A549 (cell line): ENCODE measurements at regions not wholly inside any gene's neighbourhood (a gene's known extent, or its start where the extent isn't known, plus 50 kb on each side); places are given as distances from the start of the nearest gene placed in this dataset.

Experiments used
- ATAC-seq, 2 experiments: fragments of 200-7000 bp in 1 of 2; fragments of >200 bp in 1 of 2; cut with Nextera tagmentation in 1 of 2; cut with Tn5 transposase in 1 of 2; 3 replicates each; pipeline versions ENCODE4 v1.8.0 to v1.9.1; 2018 to 2020; ENCODE audit warnings: mild to moderate bottlenecking in 1 of 2, moderate library complexity in 1 of 2
- CTCF ChIA-PET: fragments of 300-600 bp; sonication (Branson Sonifier 250); formaldehyde crosslinking; extraction: SDS; loops from one replicate; lab custom pipeline; 2021; ENCODE audit warnings: antibody characterized with exemption, inconsistent platforms; lab: Yijun Ruan, JAX
- POLR2A ChIA-PET: fragments of 350-600 bp; formaldehyde crosslinking; extraction: SDS; loops from one replicate; lab custom pipeline; 2021; ENCODE audit warnings: antibody characterized with exemption, inconsistent platforms; lab: Yijun Ruan, JAX
- DNase-seq, 2 experiments: peaks; one replicate each; pipeline versions ENCODE4 v3.0.0 to v3.0.0-alpha.2; 2011 to 2016; ENCODE audit warnings: low read depth in 1 of 2, low spot score in 1 of 2
- FAIRE-seq: peaks from 2 replicates; lab custom pipeline; 2011; peaks lifted over from hg19 to GRCh38; lab: Jason Lieb, UNC
- H3K27ac ChIP-seq, 2 experiments: fragments of >200 bp; sonication (Bioruptor Twin); formaldehyde crosslinking; 3 replicates each; pipeline ENCODE4 v1.5.1; 2016 to 2017
- H3K4me1 ChIP-seq: fragments of >200 bp; sonication (Bioruptor Twin); formaldehyde crosslinking; 3 replicates; pipeline ENCODE4 v1.6.1; 2016
- H3K4me2 ChIP-seq: fragments of >200 bp; sonication (Bioruptor Twin); formaldehyde crosslinking; 3 replicates; pipeline ENCODE4 v1.6.1; 2016
- H3K4me3 ChIP-seq: fragments of >200 bp; sonication (Bioruptor Twin); formaldehyde crosslinking; 3 replicates; pipeline ENCODE4 v1.5.1; 2016
- H3K9me3 ChIP-seq: fragments of >200 bp; sonication (Bioruptor Twin); formaldehyde crosslinking; 3 replicates; pipeline ENCODE4 v1.6.1; 2016
- CBX2 ChIP-seq: fragments of 200-600 bp; sonication (generic); IDR thresholded peaks from 2 replicates; pipeline ENCODE4 v1.6.1; 2016; ENCODE audit warnings: low read depth, mild to moderate bottlenecking, borderline replicate concordance
- CBX8 ChIP-seq: fragments of 200-600 bp; sonication (generic); IDR thresholded peaks from 2 replicates; pipeline ENCODE4 v1.6.1; 2016
- CEBPB ChIP-seq, 2 experiments: fragments of >200 bp in 1 of 2; sonication (Bioruptor Twin) in 1 of 2; formaldehyde crosslinking in 1 of 2; IDR thresholded peaks; 2 replicates each; pipeline ENCODE4 v1.6.1; 2012 to 2016
- CHD2 ChIP-seq: fragments of 150-350 bp; IDR thresholded peaks from 2 replicates; pipeline ENCODE4 v1.6.1; 2014; ENCODE audit warnings: low read length; ENCODE audit not compliant: partially characterized antibody
- CHD4 ChIP-seq: fragments of 200-600 bp; sonication (generic); IDR thresholded peaks from 2 replicates; pipeline ENCODE4 v1.6.1; 2016; ENCODE audit warnings: antibody characterized with exemption, mild to moderate bottlenecking, borderline replicate concordance
- E2F6 ChIP-seq: IDR thresholded peaks from 2 replicates; pipeline ENCODE4 v1.6.1; 2012; ENCODE audit warnings: low read depth, borderline replicate concordance
- FOXS1 ChIP-seq: fragments of 250-450 bp; sonication (Bioruptor Pico); IDR thresholded peaks from 2 replicates; pipeline ENCODE4 v1.5.0; 2020; ENCODE audit warnings: mild to moderate bottlenecking, moderate library complexity
- GATA3 ChIP-seq: IDR thresholded peaks from 2 replicates; pipeline ENCODE4 v1.6.1; 2012; ENCODE audit warnings: borderline replicate concordance
- HES2 ChIP-seq: fragments of >200 bp; sonication (Bioruptor Twin); formaldehyde crosslinking; IDR thresholded peaks from 2 replicates; pipeline ENCODE4 v1.6.1; 2016
- HOXA7 ChIP-seq: fragments of 250-450 bp; sonication (Bioruptor Pico); IDR thresholded peaks from 2 replicates; pipeline ENCODE4 v1.5.0; 2020; ENCODE audit warnings: mild to moderate bottlenecking, moderate library complexity
- HOXB13 ChIP-seq: fragments of 250-450 bp; sonication (Bioruptor Pico); IDR thresholded peaks from 2 replicates; pipeline ENCODE4 v1.5.0; 2020; ENCODE audit warnings: low read depth, mild to moderate bottlenecking, moderate library complexity
- JUN ChIP-seq, 2 experiments: fragments of >200 bp; sonication (Bioruptor Twin); formaldehyde crosslinking; IDR thresholded peaks; 2 replicates in 1 of 2; 3 replicates in 1 of 2; pipeline ENCODE4 v1.6.1; 2016 to 2017
- MYC ChIP-seq: IDR thresholded peaks from 2 replicates; pipeline ENCODE4 v1.6.1; 2012; ENCODE audit warnings: mild to moderate bottlenecking, inconsistent platforms, low read length, improper control_type of control experiment, borderline replicate concordance
- POLR2A ChIP-seq: IDR thresholded peaks from 2 replicates; pipeline ENCODE4 v1.6.1; 2012; ENCODE audit warnings: mild to moderate bottlenecking, low read length
- POLR2AphosphoS2 ChIP-seq: conservative IDR thresholded peaks from 2 replicates; pipeline ENCODE4 v1.6.1; 2012; ENCODE audit warnings: low read length, improper control_type of control experiment, inconsistent platforms
- RCOR1 ChIP-seq: fragments of 150-350 bp; IDR thresholded peaks from 2 replicates; pipeline ENCODE4 v1.6.1; 2014; ENCODE audit warnings: antibody characterized with exemption, low read length, low read depth
- TFCP2L1 ChIP-seq: fragments of 250-450 bp; sonication (Bioruptor Pico); IDR thresholded peaks from 2 replicates; pipeline ENCODE4 v1.5.0; 2021; ENCODE audit warnings: mild to moderate bottlenecking
- TP53 ChIP-seq: fragments of 250-450 bp; sonication (Bioruptor Pico); IDR thresholded peaks from 2 replicates; pipeline ENCODE4 v1.5.0; 2021; ENCODE audit warnings: mild to moderate bottlenecking, moderate library complexity
- ZFP36 ChIP-seq: fragments of 450-650 bp; IDR thresholded peaks from 2 replicates; pipeline ENCODE4 v1.6.1; 2014; ENCODE audit warnings: borderline replicate concordance; ENCODE audit not compliant: partially characterized antibody
- ZNF302 ChIP-seq: fragments of 250-450 bp; sonication (Bioruptor Pico); IDR thresholded peaks from 2 replicates; pipeline ENCODE4 v1.9.0; 2021; ENCODE audit warnings: inconsistent platforms, mild to moderate bottlenecking, moderate library complexity
- ZSCAN20 ChIP-seq: fragments of 250-450 bp; sonication (Bioruptor Pico); IDR thresholded peaks from 2 replicates; pipeline ENCODE4 v1.8.0; 2022; ENCODE audit warnings: mild to moderate bottlenecking, moderate library complexity
- WGBS: methylation state at CpG from one replicate; pipeline ENCODE4 v1.1.6; 2017; ENCODE audit errors: missing lambda C conversion rate; 5-methylcytosine and 5-hydroxymethylcytosine counted together
- TF ChIP-seq, protein P1 (sequence below): fragments of 200-600 bp; sonication (generic); IDR thresholded peaks from 2 replicates; pipeline ENCODE4 v1.6.1; 2016; ENCODE audit warnings: antibody characterized with exemption, mild to moderate bottlenecking, moderate library complexity
- TF ChIP-seq, protein P2 (sequence below): fragments of >200 bp; sonication (Bioruptor Twin); formaldehyde crosslinking; IDR thresholded peaks from 3 replicates; pipeline ENCODE4 v1.5.1; 2016

GRCh38 chr6:49070411-49070810 lies 392.6 kb downstream of the MMUT start:
- DNase-seq: no peak
- H3K4me3 ChIP-seq: no peak overlapping the region
- POLR2A ChIA-PET: no interaction called here
- H3K4me1 ChIP-seq: no peaks in the 10 kb centered on the region
- 66% methylated on average over 2 of the region's 2 CpGs for WGBS
- H3K9me3 ChIP-seq: no peaks in the 10 kb centered on the region
- TF ChIP-seq HOXA7 (CRISPR knock-in tag) (no peak), CEBPB (IDR thresholded peaks at IDR 0.05) (no peak), CBX8 (no peak), ZNF302 (CRISPR knock-in tag) (no peak), CHD4 (no peak), FOXS1 (no peak), TP53 (CRISPR knock-in tag) (no peak), POLR2A (no peak), POLR2AphosphoS2 (no peak), CBX2 (no peak), TFCP2L1 (CRISPR knock-in tag) (no peak), ZFP36 (no peak), MYC (no peak), E2F6 (no peak), CHD2 (no peak), RCOR1 (no peak), HOXB13 (no peak), HES2 (no peak)
- TF ChIP-seq, protein P1, sequence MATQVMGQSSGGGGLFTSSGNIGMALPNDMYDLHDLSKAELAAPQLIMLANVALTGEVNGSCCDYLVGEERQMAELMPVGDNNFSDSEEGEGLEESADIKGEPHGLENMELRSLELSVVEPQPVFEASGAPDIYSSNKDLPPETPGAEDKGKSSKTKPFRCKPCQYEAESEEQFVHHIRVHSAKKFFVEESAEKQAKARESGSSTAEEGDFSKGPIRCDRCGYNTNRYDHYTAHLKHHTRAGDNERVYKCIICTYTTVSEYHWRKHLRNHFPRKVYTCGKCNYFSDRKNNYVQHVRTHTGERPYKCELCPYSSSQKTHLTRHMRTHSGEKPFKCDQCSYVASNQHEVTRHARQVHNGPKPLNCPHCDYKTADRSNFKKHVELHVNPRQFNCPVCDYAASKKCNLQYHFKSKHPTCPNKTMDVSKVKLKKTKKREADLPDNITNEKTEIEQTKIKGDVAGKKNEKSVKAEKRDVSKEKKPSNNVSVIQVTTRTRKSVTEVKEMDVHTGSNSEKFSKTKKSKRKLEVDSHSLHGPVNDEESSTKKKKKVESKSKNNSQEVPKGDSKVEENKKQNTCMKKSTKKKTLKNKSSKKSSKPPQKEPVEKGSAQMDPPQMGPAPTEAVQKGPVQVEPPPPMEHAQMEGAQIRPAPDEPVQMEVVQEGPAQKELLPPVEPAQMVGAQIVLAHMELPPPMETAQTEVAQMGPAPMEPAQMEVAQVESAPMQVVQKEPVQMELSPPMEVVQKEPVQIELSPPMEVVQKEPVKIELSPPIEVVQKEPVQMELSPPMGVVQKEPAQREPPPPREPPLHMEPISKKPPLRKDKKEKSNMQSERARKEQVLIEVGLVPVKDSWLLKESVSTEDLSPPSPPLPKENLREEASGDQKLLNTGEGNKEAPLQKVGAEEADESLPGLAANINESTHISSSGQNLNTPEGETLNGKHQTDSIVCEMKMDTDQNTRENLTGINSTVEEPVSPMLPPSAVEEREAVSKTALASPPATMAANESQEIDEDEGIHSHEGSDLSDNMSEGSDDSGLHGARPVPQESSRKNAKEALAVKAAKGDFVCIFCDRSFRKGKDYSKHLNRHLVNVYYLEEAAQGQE: no peak
- TF ChIP-seq, protein P2, sequence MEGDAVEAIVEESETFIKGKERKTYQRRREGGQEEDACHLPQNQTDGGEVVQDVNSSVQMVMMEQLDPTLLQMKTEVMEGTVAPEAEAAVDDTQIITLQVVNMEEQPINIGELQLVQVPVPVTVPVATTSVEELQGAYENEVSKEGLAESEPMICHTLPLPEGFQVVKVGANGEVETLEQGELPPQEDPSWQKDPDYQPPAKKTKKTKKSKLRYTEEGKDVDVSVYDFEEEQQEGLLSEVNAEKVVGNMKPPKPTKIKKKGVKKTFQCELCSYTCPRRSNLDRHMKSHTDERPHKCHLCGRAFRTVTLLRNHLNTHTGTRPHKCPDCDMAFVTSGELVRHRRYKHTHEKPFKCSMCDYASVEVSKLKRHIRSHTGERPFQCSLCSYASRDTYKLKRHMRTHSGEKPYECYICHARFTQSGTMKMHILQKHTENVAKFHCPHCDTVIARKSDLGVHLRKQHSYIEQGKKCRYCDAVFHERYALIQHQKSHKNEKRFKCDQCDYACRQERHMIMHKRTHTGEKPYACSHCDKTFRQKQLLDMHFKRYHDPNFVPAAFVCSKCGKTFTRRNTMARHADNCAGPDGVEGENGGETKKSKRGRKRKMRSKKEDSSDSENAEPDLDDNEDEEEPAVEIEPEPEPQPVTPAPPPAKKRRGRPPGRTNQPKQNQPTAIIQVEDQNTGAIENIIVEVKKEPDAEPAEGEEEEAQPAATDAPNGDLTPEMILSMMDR: no peak
- TF ChIP-seq, all 56 proteins: peak for 0
- ATAC-seq (no peak), FAIRE-seq (no peak)
- no peak overlapping the region for H3K27ac ChIP-seq
- no peak overlapping the region for H3K4me2 ChIP-seq
- CTCF ChIA-PET: no interaction called here

- ATAC-seq (no peak), FAIRE-seq (no peak), DNase-seq (no peak)
- Histone ChIP-seq H3K4me1 (no peaks in the 10 kb centered on the region), H3K27ac (no peak overlapping the region), H3K4me2 (no peak overlapping the region), H3K9me3 (no peaks in the 10 kb centered on the region), H3K4me3 (no peak overlapping the region)
- TF ChIP-seq ZNF302 (CRISPR knock-in tag) (no peak), HOXB13 (no peak), GATA3 (no peak), ZSCAN20 (no peak), JUN (IDR thresholded peaks at IDR 0.05) (no peak), HES2 (no peak)
- POLR2A ChIA-PET: no interaction called here
- CTCF ChIA-PET: no interaction called here
- 67% methylated on average over 4 of the region's 4 CpGs for WGBS
These were observed 408.7 kb downstream of the MMUT start for GRCh38 chr6:49054311-49054710.
